NCI-H524 treated with DMSO at 0.1 percent for 48 hours (cell line): ENCODE measurements at regions not wholly inside any gene's neighbourhood (a gene's known extent, or its start where the extent isn't known, plus 50 kb on each side); places are given as distances from the start of the nearest gene placed in this dataset.
A peak's percentile ranks its signal among the peaks of the same experiment; 100 is the strongest.
"Not testable (repeated sequence)": the region's sequence is repeated elsewhere in the genome, so short reads cannot be mapped to it uniquely, and the experiment has no call there.

Experiments
- DNase-seq: peaks from one replicate; lab custom pipeline; 2025; lab: John Stamatoyannopoulos, UW

DNA sequence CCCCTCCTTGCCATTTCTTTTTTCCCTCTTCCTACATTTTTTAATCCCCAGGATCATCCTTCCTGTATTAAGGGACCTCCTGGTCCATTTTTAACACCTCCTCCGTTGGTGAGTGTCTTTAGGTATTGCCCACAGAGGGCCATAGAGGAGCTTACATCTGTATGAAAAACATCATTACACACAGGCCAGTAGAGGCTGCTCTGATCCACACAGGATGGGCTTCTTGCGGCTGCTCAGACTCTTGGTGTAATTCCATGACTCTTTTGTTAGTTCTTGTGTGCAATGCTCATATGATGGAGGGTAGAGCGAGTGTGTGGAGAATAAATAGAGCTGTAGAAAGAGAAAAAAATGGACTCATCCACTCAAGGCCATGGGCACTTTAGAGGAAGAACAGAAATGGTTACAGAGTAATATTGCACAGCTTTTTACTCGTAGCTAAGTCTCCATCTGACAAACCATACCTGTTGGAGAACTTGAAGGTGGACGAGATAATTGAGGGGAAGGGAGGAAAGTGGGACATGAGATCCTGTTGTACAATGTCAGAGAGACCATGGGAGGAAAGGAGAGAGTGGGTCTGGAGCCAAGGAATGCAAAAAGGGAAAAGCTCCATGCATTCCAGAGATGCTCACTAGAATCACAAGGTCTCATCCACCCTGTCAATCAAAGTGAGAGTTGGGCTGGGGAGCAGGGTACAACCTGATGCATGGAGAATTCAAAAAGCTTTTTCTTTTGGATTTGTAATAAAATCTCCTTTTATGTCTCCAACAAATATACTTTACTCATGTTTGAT is 129.7 kb upstream of the TNP1 start:
- DNase-seq = no peak

DNA sequence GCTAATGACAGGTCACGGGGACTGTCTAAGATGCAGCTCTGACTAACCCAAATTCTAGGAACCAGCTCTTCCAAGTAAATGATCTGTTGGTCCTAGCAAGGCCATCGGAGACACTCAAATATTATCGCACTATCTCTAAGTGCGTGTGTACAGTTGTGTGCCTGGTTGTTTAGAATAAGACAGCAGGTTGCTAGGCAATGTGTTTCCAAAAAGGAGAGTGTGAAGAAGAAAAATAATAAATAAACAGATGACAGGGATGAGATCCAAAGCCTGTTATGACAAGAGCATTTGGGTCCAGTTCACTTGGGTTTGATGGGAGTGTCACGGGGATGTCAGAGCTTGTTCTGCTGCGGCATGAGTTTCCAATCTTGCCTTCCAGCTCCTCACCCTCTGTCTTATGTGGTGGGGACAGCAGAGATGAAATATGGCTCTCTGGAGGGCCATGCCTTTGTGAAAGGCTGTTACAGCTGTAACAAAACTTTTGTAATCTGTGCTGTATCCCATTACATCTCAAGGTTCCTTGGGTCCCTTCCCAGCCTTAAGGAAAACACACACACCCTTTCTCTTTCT is 127.5 kb upstream of the TNP1 start:
- DNase-seq = no peak

DNA sequence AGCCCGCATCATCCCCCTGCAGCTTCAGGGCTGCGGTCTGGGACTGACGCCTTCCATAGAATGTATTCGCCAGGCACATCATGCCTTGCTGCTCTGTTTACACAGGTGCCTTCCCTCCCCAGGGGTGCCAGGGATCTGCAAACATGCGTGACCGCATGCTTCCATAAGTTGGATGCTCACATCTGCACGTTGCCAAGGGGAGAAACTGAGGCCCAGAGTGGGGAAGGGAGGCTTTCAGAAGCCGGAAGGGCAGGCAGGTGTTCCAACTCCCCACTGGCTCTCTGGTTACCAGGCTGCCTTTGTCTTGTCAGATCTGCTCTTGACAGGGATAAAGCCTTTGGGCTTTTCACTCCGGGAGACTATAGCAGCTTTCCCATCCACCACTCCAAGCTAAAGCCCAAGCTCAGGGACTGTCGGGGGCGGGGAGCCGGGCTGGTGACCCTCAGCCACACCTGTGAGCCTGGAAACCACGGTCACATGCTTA is 125.8 kb upstream of the TNP1 start:
- DNase-seq = no peak

DNA sequence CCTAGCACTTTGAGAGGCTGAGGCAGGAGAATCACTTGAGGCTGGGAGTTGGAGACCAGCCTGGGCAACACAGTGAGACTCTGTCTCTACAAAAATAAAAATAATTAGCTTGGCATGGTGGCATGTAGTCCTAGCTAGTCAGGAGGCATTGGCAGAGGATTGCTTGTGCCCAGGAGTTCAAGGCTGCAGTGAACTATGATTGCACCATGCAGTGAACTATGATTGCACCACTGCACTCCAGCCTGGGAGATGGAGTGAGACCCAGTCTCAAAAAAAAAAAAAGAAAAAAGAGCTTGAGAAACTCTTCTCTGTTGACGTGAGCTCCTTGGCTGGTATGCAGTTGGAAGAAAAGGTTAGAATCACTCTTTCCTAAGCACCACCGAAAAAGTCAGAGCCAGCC is 125.1 kb upstream of the TNP1 start:
- no peak for DNase-seq

- DNase-seq = peak; percentile 39
Measured at GRCh38 chr2:216981951-216982350, 122.1 kb upstream of the TNP1 start.

DNA sequence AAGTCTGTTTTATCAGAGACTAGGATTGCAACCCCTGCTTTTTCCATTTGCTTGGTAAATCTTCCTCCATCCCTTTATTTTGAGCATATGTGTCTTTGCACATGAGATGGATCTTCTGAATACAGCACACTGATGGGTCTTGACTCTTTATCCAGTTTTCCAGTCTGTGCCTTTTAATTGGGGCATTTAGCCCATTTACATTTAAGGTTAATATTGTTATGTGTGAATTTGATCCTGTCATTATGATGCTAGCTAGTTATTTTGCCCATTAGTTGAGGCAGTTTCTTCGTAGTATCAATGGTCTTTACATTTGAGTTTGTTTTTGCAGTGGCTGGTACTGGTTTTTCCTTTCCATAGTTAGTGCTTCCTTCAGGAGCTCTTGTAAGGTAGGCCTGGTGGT is 120.6 kb upstream of the TNP1 start:
- DNase-seq = not testable (repeated sequence)

GRCh38 chr2:216974321-216975302 is 114.7 kb upstream of the TNP1 start:
- DNase-seq = no peak

DNA sequence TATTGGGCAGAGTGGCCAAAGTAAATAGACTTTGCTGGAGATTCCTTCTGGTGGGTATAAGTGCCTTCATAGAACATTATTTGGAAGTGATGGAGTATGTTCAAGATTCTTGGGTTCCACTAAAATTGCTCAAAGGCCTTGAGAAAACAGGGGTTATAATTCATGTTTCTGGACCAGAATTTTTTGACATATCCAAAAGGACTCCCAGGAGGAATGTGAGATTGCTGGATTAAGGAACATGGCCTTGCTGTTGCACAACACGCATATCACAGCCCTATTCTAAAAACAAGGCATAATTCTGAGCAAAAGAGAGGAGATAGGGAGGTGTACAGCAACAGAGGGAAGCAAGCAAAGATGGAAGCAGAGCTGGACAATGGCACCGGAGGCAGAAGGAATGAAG is 111.7 kb upstream of the TNP1 start:
- no peak for DNase-seq

- no peak for DNase-seq
Measured at GRCh38 chr2:216970359-216970915, 110.6 kb upstream of the TNP1 start.

DNA sequence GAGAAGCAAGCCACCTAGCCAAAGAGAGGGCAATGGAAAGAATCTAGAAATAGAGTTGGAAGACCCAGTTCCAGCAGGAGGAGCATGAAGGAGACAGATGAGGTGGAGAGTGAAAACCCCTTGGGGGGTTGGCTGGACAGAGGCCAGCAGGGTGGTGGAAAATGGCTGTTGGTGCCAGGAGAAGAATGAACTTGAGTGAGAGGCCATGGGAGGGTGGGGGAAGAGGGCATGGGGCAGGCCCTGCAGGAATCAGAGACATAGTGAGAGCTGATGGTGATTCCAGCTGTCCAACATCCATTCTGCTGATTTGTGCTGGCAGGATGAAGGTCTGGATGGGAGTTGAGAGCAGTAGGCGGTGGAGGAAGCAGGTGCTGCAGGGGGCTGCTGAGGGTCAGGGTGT is 108.0 kb upstream of the TNP1 start:
- DNase-seq = no peak

GRCh38 chr2:216960671-216961268 is 100.9 kb upstream of the TNP1 start:
- DNase-seq = no peak

- no peak for DNase-seq
Measured at GRCh38 chr2:216959433-216959832, 99.6 kb upstream of the TNP1 start.

- no peak for DNase-seq
Measured at GRCh38 chr2:216956820-216957493, 97.1 kb upstream of the TNP1 start.

GRCh38 chr2:216951171-216951570 is 91.3 kb upstream of the TNP1 start:
- DNase-seq = no peak

DNA sequence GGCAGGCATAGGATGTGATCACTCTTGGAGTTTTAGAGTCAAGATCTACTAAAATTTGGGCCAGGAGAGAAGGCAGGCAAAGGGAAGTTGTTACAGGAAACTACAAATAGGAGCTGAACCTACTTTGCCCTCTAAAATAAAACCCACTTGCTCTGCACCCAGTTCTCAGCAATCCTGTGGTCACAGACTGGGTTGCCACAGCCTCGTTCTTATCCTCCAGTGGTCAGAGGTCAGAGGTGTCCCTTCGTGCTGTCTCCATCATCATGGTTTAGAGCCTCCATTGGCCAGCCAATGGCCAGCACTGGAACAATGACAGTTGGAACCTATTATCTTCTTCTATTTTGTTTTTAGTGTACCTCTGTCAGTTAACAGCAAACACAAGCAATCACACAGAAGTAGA is 90.7 kb upstream of the TNP1 start:
- no peak for DNase-seq

DNA sequence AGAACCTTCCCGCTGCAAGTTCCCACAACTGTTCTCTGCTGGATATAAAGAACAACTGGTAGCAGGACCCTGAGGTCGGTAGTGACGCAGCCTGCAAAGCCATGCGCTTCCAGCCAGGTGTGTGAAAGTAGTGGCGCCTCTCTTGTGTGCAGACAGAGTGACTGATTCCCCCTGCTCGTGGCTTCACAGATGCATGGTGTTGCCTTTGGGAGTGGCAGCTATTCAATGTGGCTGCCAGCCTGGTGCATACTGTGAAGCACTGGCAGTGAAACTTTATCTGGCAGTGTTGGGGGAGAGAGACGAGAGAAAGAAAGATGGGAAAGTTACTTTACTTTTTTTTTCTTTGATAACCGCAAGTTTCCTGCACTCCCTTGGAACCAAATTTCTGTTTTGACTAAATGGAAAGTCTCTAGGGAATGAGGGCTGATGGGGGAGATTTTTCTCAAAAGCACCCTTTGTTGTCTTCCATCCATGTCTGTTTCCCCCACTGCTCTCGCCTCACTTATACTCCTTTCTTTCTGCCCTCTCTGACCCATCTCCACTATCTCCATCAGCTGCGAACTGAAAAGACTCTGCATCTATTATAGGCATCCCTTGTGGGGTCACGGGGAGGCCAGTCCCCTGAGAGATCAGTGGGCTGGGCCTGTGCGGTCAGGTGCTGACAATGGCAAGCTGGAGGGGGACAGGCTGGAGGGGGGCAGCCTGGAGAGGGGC is 90.0 kb upstream of the TNP1 start:
- no peak for DNase-seq

GRCh38 chr2:216947055-216947454 is 87.2 kb upstream of the TNP1 start:
- no peak for DNase-seq

DNA sequence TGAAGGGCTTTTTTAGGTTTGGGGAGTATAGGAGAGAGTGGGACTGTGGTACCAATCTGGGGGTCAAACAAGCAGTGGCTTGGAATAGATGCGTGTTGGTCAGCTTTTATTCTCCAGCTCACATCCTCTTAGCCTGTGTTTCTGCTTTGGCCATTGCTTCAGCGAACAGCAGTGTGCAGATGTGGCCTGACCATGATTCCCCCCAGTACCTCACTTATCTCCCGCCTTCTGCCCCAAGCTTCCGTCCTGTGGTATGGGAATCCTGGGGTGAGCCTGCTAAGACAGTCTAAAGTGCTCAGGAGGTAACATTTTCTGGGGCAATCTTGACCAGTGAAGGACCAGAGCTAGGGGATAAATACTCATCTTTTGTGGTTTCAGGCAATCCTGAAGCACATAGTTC is 84.9 kb upstream of the TNP1 start:
- DNase-seq = no peak

GRCh38 chr2:216943109-216943508 is 83.2 kb upstream of the TNP1 start:
- no peak for DNase-seq

DNA sequence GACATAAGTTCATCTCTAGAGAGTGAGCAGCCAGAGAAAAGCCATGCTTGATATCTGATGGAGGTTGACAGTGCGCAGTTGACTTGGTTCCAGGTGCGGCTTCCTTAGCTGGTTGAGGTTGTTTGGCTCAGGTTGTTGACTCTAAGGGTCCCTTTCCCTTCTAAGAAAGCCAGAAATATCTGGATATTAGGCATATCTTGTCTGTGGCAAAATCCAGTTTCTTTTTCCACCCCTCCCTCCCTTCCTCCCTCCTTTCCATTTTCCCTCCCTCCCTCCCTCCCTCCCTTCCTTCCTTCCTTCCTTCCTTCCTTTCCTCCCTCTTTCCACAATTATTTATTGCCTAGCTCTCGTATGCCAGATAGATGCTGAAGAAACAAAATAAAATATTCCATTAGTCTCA is 82.6 kb upstream of the TNP1 start:
- DNase-seq = no peak

DNA sequence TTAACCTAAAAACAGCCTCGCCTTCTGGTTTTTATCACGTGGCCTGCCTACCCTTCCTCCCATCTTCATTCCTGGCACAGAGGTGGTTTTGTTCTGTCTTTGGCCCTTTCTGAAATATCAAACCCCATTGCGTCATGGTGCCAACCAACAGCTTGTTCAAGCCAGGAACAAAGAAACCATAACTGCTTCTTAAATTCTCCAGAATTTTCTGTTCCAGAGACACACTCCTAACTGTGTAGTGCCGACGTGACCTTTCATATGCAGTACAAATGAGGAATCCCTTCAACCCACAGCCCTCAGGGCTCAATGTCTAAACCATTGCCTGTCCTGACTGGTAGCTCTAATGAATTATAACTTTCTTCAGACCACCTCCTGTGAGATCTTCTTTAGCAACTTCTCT is 82.2 kb upstream of the TNP1 start:
- no peak for DNase-seq
